GM12878 (cell line): ENCODE measurements at regions not wholly inside any gene's neighbourhood (a gene's known extent, or its start where the extent isn't known, plus 50 kb on each side); places are given as distances from the start of the nearest gene placed in this dataset.

Source experiments
- CREB1 ChIP-seq: IDR thresholded peaks from 2 replicates; pipeline ENCODE4 v1.6.1; 2012; ENCODE audit warnings: low read depth, mild to moderate bottlenecking, inconsistent platforms
- DPF2 ChIP-seq: fragments of 450-650 bp; IDR thresholded peaks from 2 replicates; pipeline ENCODE4 v1.6.1; 2017; ENCODE audit warnings: mild to moderate bottlenecking
- EZH2 ChIP-seq: IDR thresholded peaks from 2 replicates; pipeline ENCODE4 v1.6.1; 2012; ENCODE audit warnings: low read depth, mild to moderate bottlenecking, control low read depth, inconsistent platforms, low read length, borderline replicate concordance; ENCODE audit not compliant: control insufficient read depth
- IKZF2 ChIP-seq, 2 experiments: fragments of 450-650 bp; IDR thresholded peaks; 2 replicates each; pipeline ENCODE4 v1.6.1; 2017; ENCODE audit warnings: mild to moderate bottlenecking in 2 of 2, moderate library complexity in 2 of 2
- MEF2B ChIP-seq: fragments of 450-650 bp; IDR thresholded peaks from 2 replicates; pipeline ENCODE4 v1.6.1; 2018; ENCODE audit warnings: mild to moderate bottlenecking, moderate library complexity; ENCODE audit not compliant: partially characterized antibody, poor library complexity, severe bottlenecking
- MYC ChIP-seq: IDR thresholded peaks from 2 replicates; pipeline ENCODE4 v1.6.1; 2011; ENCODE audit warnings: mild to moderate bottlenecking, low read length, moderate library complexity, inconsistent platforms; ENCODE audit not compliant: insufficient read depth, insufficient replicate concordance, insufficient read length, severe bottlenecking
- NR2C2 ChIP-seq: IDR thresholded peaks from 2 replicates; pipeline ENCODE4 v1.6.1; 2011; ENCODE audit warnings: borderline replicate concordance, low read depth; ENCODE audit not compliant: control insufficient read depth, insufficient read length
- NR2F1 ChIP-seq: fragments of 450-650 bp; conservative IDR thresholded peaks from 2 replicates; pipeline ENCODE4 v1.6.1; 2017; ENCODE audit warnings: mild to moderate bottlenecking
- NRF1 ChIP-seq: conservative IDR thresholded peaks from 2 replicates; pipeline ENCODE4 v1.6.1; 2011; ENCODE audit warnings: mild to moderate bottlenecking, low read depth, low read length, improper control_type of control experiment
- POLR2A ChIP-seq: IDR thresholded peaks from 2 replicates; pipeline ENCODE4 v1.6.1; 2011; ENCODE audit warnings: low read depth, mild to moderate bottlenecking, low read length
- SUPT20H ChIP-seq: IDR thresholded peaks from 2 replicates; pipeline ENCODE4 v1.6.1; 2011; ENCODE audit warnings: low read depth, mild to moderate bottlenecking, low read length, moderate library complexity, borderline replicate concordance; ENCODE audit not compliant: control insufficient read depth
- TCF12 ChIP-seq: IDR thresholded peaks from 2 replicates; pipeline ENCODE4 v1.6.1; 2011; ENCODE audit warnings: low read depth, mild to moderate bottlenecking, low read length
- ZNF384 ChIP-seq: IDR thresholded peaks from 2 replicates; pipeline ENCODE4 v1.6.1; 2012; ENCODE audit warnings: low read depth, mild to moderate bottlenecking, low read length, improper control_type of control experiment, borderline replicate concordance
- ZSCAN29 ChIP-seq: fragments of 450-650 bp; IDR thresholded peaks from 2 replicates; pipeline ENCODE4 v1.6.1; 2017; ENCODE audit warnings: mild to moderate bottlenecking, moderate library complexity
- TF ChIP-seq, protein P1 (sequence below): IDR thresholded peaks from 2 replicates; pipeline ENCODE4 v1.6.1; 2012; ENCODE audit warnings: mild to moderate bottlenecking, low read depth, low read length
- TF ChIP-seq, protein P2 (sequence below): fragments of 450-650 bp; formaldehyde crosslinking; IDR thresholded peaks from 2 replicates; pipeline ENCODE4 v1.4.0; 2020; ENCODE audit warnings: mild to moderate bottlenecking, moderate library complexity
- TF ChIP-seq, protein P3 (sequence below): fragments of 450-650 bp; IDR thresholded peaks from 2 replicates; pipeline ENCODE4 v1.6.1; 2017; ENCODE audit warnings: antibody characterized with exemption, mild to moderate bottlenecking, moderate library complexity
- TF ChIP-seq, protein P4 (sequence below): IDR thresholded peaks from 2 replicates; pipeline ENCODE4 v1.6.1; 2011; ENCODE audit warnings: mild to moderate bottlenecking, low read depth, low read length, moderate library complexity; ENCODE audit not compliant: insufficient replicate concordance

DNA sequence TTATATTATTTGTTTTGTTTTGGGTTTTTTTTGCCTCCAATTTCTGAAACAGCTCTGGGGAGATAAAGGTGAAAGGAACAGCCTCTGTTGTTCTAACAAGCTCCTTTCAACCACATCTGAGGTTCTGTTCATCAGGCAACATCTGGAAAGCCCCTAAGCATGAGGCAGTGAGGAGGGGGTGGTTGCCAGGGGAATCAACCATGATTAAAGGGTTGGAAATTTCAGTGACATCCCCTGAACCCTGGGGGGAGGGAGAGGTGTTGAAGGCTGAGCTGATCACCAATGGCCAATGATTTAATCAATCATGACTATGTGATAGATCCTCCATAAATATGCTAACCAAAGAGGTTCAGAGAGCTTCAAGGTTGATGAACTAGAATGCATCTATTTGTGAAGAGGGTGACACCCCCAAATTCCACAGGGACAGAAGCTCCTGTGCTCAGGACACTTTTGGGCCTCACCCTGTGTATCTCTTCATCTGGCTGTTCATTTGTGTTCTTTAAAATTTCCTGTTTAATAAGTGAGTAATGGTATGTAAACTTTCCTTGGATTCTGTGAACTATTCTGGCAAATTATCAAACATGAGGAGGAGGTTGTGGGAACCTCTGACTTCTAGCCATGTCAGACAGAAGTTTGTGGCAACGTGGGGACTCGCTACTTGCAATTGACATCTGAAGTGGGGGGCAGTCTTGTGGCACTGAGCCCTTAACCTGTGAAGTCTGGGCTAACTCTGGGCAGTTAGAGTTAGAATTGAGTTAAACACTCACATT, 221.3 kb downstream of the NHLRC3 start (continued):
- TF ChIP-seq, protein P1, sequence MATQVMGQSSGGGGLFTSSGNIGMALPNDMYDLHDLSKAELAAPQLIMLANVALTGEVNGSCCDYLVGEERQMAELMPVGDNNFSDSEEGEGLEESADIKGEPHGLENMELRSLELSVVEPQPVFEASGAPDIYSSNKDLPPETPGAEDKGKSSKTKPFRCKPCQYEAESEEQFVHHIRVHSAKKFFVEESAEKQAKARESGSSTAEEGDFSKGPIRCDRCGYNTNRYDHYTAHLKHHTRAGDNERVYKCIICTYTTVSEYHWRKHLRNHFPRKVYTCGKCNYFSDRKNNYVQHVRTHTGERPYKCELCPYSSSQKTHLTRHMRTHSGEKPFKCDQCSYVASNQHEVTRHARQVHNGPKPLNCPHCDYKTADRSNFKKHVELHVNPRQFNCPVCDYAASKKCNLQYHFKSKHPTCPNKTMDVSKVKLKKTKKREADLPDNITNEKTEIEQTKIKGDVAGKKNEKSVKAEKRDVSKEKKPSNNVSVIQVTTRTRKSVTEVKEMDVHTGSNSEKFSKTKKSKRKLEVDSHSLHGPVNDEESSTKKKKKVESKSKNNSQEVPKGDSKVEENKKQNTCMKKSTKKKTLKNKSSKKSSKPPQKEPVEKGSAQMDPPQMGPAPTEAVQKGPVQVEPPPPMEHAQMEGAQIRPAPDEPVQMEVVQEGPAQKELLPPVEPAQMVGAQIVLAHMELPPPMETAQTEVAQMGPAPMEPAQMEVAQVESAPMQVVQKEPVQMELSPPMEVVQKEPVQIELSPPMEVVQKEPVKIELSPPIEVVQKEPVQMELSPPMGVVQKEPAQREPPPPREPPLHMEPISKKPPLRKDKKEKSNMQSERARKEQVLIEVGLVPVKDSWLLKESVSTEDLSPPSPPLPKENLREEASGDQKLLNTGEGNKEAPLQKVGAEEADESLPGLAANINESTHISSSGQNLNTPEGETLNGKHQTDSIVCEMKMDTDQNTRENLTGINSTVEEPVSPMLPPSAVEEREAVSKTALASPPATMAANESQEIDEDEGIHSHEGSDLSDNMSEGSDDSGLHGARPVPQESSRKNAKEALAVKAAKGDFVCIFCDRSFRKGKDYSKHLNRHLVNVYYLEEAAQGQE: no peak
- TF ChIP-seq NRF1: no peak
- TF ChIP-seq, protein P2, sequence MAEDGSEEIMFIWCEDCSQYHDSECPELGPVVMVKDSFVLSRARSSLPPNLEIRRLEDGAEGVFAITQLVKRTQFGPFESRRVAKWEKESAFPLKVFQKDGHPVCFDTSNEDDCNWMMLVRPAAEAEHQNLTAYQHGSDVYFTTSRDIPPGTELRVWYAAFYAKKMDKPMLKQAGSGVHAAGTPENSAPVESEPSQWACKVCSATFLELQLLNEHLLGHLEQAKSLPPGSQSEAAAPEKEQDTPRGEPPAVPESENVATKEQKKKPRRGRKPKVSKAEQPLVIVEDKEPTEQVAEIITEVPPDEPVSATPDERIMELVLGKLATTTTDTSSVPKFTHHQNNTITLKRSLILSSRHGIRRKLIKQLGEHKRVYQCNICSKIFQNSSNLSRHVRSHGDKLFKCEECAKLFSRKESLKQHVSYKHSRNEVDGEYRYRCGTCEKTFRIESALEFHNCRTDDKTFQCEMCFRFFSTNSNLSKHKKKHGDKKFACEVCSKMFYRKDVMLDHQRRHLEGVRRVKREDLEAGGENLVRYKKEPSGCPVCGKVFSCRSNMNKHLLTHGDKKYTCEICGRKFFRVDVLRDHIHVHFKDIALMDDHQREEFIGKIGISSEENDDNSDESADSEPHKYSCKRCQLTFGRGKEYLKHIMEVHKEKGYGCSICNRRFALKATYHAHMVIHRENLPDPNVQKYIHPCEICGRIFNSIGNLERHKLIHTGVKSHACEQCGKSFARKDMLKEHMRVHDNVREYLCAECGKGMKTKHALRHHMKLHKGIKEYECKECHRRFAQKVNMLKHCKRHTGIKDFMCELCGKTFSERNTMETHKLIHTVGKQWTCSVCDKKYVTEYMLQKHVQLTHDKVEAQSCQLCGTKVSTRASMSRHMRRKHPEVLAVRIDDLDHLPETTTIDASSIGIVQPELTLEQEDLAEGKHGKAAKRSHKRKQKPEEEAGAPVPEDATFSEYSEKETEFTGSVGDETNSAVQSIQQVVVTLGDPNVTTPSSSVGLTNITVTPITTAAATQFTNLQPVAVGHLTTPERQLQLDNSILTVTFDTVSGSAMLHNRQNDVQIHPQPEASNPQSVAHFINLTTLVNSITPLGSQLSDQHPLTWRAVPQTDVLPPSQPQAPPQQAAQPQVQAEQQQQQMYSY (CRISPR knock-in tag): no peak
- TF ChIP-seq CREB1: no peak
- TF ChIP-seq, protein P3, sequence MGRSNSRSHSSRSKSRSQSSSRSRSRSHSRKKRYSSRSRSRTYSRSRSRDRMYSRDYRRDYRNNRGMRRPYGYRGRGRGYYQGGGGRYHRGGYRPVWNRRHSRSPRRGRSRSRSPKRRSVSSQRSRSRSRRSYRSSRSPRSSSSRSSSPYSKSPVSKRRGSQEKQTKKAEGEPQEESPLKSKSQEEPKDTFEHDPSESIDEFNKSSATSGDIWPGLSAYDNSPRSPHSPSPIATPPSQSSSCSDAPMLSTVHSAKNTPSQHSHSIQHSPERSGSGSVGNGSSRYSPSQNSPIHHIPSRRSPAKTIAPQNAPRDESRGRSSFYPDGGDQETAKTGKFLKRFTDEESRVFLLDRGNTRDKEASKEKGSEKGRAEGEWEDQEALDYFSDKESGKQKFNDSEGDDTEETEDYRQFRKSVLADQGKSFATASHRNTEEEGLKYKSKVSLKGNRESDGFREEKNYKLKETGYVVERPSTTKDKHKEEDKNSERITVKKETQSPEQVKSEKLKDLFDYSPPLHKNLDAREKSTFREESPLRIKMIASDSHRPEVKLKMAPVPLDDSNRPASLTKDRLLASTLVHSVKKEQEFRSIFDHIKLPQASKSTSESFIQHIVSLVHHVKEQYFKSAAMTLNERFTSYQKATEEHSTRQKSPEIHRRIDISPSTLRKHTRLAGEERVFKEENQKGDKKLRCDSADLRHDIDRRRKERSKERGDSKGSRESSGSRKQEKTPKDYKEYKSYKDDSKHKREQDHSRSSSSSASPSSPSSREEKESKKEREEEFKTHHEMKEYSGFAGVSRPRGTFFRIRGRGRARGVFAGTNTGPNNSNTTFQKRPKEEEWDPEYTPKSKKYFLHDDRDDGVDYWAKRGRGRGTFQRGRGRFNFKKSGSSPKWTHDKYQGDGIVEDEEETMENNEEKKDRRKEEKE: no peak
- no peak for TF ChIP-seq POLR2A
- no peak for TF ChIP-seq SUPT20H
- peak; percentile 19 for TF ChIP-seq MEF2B
- TF ChIP-seq ZNF384: no peak
- TF ChIP-seq ZSCAN29: no peak
- peak; percentile 55; the same call in 1 of the 2 replicates for TF ChIP-seq DPF2
- TF ChIP-seq, protein P4, sequence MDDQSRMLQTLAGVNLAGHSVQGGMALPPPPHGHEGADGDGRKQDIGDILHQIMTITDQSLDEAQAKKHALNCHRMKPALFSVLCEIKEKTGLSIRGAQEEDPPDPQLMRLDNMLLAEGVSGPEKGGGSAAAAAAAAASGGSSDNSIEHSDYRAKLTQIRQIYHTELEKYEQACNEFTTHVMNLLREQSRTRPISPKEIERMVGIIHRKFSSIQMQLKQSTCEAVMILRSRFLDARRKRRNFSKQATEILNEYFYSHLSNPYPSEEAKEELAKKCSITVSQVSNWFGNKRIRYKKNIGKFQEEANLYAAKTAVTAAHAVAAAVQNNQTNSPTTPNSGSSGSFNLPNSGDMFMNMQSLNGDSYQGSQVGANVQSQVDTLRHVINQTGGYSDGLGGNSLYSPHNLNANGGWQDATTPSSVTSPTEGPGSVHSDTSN: no peak
- TF ChIP-seq MYC: no peak
- TF ChIP-seq TCF12: no peak
- TF ChIP-seq EZH2: no peak
- peak; percentile 52 to 61; a peak in 3 of 4 replicates for TF ChIP-seq IKZF2 (IDR thresholded peaks at IDR 0.05)
- TF ChIP-seq NR2C2: no peak
- peak; percentile 43; the same call in 1 of the 2 replicates for TF ChIP-seq NR2F1
